NCI-H748 treated with DMSO at 0.1 percent for 48 hours (cell line): ENCODE measurements at regions not wholly inside any gene's neighbourhood (a gene's known extent, or its start where the extent isn't known, plus 50 kb on each side); places are given as distances from the start of the nearest gene placed in this dataset.
"Not testable (repeated sequence)": the region's sequence is repeated elsewhere in the genome, so short reads cannot be mapped to it uniquely, and the experiment has no call there.

Experiments
- DNase-seq: peaks from one replicate; lab custom pipeline; 2025; lab: John Stamatoyannopoulos, UW

DNA sequence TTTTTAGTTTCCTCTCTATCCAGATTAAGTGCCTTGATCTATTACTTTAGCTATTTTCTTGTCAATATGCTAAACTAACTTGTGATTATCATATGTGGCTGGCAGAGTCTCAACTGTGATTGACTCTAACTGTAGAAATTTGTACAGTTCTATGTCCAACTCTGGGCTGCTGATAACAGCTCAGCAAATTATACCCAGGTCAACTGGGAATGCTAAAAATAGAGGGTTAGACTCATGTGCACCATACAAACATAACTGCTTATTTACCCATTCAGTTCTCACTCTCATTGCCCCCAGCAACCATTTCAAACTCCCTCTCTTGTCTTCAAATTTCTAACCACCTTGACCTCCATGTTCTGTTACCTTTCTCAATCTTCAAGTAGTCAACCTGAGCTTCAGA is 576.9 kb downstream of the TDRD15 start:
- no peak for DNase-seq

- no peak for DNase-seq
Measured at GRCh38 chr2:21710031-21710430, 586.3 kb downstream of the TDRD15 start.

GRCh38 chr2:21710496-21710895 is 586.7 kb downstream of the TDRD15 start:
- DNase-seq = no peak

DNA sequence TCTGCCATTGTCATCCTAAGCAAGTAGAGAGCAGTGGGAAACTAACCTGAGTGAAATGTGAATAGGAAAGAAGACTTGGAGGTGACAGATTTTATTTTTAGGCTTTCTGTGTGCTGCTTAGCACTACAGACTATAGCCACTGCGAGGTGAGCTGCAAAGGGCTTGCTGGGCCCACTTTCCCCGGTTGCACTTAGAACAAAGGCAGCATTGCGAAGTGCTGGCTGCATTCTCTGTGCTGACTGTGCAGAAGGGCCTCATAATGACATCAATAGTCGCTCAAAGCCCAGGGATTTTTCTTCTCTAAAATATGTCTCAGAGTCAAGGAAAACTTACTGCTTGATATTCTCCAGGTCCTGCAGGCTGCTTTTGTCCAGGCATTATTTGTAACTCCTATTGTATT is 592.1 kb downstream of the TDRD15 start:
- DNase-seq = no peak

DNA sequence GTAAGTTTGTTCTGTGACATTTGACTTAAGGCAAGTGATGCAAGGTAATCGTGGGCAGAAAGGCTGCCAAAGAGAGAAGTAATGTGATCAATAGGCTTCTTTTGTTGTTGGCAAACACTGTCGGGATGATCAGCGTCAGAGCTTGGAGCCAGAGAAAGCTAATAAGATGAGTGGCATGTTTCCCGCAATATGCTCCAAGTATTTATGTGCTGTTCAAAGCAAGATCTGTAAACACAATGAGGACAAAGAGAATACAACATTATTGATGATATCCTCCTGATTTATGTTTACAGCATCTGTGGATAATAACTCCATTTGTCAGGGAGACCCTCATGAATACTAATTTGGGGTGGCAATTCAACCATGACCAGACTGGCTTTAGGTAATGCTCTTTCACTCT is 603.3 kb downstream of the TDRD15 start:
- no peak for DNase-seq

- no peak for DNase-seq
Measured at GRCh38 chr2:21728133-21728532, 604.4 kb downstream of the TDRD15 start.

DNA sequence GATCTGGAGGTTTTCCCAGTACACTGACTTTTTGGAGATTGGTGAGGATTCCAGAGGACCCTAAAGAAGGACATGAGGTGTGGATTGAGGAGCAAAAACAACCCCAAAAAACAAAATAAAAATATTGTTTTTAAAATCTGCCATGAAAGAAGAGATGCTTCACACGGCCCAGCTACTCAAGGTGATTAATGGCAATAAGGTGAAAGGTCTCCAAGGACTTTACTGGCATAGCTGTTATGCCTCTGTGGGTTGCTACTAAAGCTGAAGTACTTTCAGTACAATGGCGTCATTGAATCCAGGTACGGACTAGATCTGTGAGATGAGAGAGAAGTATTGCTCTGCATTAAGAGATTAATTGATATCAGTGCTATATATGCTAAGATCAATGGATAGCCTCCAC is 606.4 kb downstream of the TDRD15 start:
- no peak for DNase-seq

DNA sequence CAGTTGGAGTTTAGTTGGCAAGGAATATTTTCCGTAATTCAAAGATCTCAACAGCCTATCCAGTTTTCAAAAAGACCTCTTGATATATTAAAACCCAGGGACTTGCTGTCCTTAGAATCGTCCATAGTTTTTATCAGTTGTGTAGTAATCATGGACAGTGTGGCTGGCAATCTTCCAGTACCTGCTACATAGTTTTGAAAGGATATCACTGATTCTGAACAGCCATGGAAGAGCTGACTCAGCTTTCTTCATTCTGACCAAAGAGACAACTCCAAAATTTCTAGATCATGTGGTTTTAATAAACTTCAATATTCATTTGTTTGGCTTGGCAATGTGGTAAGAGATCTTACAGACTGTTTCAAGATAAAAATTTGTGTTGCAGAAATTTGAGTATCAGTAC is 616.7 kb downstream of the TDRD15 start:
- no peak for DNase-seq

GRCh38 chr2:21746499-21746898 is 622.7 kb downstream of the TDRD15 start:
- no peak for DNase-seq

- DNase-seq = no peak
Measured at GRCh38 chr2:21748501-21748900, 624.7 kb downstream of the TDRD15 start.

GRCh38 chr2:21754164-21754788 is 630.5 kb downstream of the TDRD15 start:
- DNase-seq = no peak

GRCh38 chr2:21757805-21758430 is 634.1 kb downstream of the TDRD15 start:
- no peak for DNase-seq

DNA sequence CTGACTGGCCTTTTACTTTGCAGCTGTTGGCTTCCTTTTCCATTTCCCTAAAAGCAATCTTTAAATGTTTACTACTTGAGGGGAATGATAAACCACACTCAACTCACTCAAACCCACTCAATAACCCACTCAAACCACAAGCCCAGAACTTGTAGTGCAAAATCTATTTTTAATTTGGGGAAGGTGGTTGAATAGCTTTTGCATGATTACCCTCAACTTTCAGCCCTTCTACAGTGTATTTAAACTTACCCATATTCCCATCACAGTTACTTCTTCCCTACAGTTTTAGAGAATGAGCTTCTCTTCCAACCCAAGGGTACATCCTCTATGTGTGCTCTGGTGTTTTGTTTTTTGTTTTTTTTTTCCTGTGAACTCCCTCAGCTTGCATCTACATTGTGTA is 636.1 kb downstream of the TDRD15 start:
- no peak for DNase-seq

DNA sequence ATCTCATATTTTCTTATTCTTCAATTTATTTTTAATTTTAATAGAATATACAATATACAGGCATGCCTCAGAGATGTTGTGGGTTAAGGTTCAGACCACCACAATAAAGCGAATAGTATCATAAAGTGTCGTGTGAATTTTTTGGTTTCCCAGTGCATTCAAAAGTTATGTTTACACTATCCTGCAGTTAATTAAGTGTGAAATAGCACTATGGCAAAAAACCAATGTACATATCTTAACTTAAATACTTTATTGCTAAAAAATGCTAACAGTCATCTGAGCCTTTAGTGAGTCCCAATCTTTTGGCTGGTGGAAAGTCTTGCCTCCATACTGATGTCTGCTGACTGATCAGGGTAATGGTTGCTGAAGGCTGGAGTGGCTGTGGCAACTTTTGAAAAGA is 637.6 kb downstream of the TDRD15 start:
- no peak for DNase-seq

- DNase-seq = no peak
Measured at GRCh38 chr2:21763501-21763900, 639.7 kb downstream of the TDRD15 start.

DNA sequence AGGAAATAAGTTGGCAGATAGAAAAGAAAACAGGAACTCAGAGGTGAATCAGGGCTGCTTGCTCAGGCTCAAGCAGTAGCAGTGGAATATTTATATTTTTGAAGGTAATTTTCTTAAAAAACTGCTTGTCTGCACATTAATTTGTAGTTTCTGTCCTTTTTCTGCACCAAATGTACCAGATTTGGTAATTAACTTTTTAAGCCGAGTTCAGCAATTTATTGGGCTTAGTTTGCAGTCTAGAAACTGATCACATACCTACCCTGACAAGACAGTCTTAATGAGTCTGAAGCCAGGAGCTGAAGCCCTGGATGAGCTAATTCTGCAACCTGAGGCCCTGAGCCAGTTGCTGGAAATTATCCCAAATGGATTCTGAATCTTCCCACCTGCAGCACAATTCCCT is 647.0 kb downstream of the TDRD15 start:
- DNase-seq = no peak

- DNase-seq = no peak
Measured at GRCh38 chr2:21772624-21773023, 648.9 kb downstream of the TDRD15 start.

GRCh38 chr2:21773168-21773567 is 649.4 kb downstream of the TDRD15 start:
- DNase-seq = no peak

- no peak for DNase-seq
Measured at GRCh38 chr2:21774691-21775368, 651.1 kb downstream of the TDRD15 start.

DNA sequence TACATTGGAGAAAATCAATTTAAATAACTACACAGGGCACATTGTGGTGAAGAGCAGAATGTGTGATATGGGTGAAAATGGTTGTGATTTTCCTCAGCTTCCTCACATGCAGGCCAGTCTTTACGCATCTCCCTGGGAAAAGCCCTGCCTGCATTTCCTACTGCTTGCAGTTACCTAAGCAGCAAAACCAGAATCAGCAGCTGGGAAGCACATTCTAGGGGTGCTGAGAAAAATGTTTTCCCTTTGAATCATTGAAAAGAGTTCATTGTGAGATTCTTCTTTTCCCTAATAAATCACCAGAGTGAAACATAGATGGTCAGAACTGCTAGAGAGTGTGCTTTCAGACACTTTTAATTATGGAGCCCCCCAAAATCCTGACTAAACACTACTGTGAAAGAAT is 656.0 kb downstream of the TDRD15 start:
- no peak for DNase-seq

DNA sequence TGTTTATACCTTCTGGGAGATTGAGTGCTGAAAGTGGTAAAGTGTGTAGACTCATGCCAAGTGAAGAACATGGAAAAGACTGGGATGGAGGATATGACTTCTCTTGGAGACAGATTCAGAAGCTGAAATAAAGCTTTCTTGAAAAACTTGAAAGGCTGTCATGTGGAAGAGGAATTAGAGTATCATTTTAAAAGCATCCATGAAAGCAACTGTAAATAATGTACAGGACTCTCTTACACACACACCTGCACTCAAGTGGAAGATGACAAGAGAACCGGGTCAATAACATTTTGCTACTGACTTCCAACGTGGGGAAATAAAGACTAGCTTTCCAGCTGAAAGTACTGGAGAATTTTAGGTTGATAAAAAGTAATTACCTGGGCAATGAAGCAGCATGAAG is 658.2 kb downstream of the TDRD15 start:
- DNase-seq = no peak

GRCh38 chr2:21782866-21783265 is 659.1 kb downstream of the TDRD15 start:
- DNase-seq = no peak

- no peak for DNase-seq
Measured at GRCh38 chr2:21787941-21788340, 664.2 kb downstream of the TDRD15 start.

GRCh38 chr2:21790311-21790710 is 666.5 kb downstream of the TDRD15 start:
- DNase-seq = not testable (repeated sequence)
